ENCODE measurements at regions not wholly inside any gene's neighbourhood (a gene's known extent, or its start where the extent isn't known, plus 50 kb on each side); places are given as distances from the start of the nearest gene placed in this dataset.
A peak's percentile ranks its signal among the peaks of the same experiment; 100 is the strongest.

DNA sequence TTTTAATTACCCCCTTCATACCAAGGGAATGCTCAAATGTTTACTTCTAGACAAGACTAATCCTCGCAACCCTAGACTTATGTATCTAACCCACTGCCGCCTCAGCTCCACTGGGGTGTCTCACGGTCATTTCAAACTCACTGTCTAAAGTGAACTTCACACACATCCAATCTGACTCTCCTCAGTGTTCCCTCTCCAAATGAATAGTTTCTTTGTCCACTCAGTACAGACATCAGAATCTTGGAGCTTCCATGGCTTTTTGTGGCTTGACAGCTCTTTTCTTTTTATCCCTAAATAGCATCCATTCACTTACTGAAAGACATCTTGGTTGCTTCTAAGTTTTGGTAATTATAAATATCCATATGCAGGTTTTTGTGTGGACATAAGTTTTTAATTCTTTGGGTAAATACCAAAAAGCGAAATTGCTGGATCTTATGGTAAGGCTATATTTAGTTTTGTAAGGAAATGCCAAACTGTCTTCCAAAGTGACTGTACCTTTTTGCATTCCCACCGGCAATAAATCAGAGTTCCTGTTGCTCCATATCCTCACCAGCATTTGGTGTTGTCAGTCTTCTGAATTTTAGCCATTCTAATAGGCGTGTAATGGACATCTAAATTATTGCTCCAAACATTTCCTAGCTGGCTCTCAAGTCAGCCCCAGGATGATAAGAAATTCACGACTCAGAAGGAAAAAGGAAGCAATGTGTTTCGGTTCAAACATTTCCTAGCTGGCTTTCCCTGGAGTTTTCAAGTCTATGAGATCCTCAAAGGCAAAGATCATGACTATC lies 73.1 kb downstream of the DNAAF9 start:
- ATAC-seq (no peak), DNase-seq (ENCODE audit: low read depth in 1 of 2, low spot score in 1 of 2) (no peak), FAIRE-seq (no peak)
- Histone ChIP-seq H3K9me3 (no peaks in the 10 kb centered on the region), H3K4me2 (no peak overlapping the region), H3K4me1 (no peaks in the 10 kb centered on the region), H3K27ac (no peak overlapping the region), H3K4me3 (no peak overlapping the region)
- 95% methylated on average over 8 of the region's 8 CpGs for WGBS (ENCODE audit: missing lambda C conversion rate)
- TF ChIP-seq KDM1A (IDR thresholded peaks at IDR 0.05; ENCODE audit: low read depth) (no peak), ZC3H11A (IDR thresholded peaks at IDR 0.05) (no peak), RCOR1 (IDR thresholded peaks at IDR 0.05; ENCODE audit: low read depth, low read length) (no peak), E2F6 (IDR thresholded peaks at IDR 0.05; ENCODE audit: borderline replicate concordance, low read depth) (no peak), KDM5A (IDR thresholded peaks at IDR 0.05) (no peak), CBX8 (IDR thresholded peaks at IDR 0.05) (no peak), CHD4 (IDR thresholded peaks at IDR 0.05; ENCODE audit: borderline replicate concordance) (no peak), MAZ (IDR thresholded peaks at IDR 0.05; ENCODE audit: borderline replicate concordance, low read depth, low read length) (no peak)
- ChIA-PET POLR2A (no interaction called here), CTCF (interaction anchor here (0.6 to 1.9 kb wide), 4 partner anchors 18 to 487 kb away, joined by 3 to 9 read pairs (median 4); no protein-coding TSS in a partner anchor)

DNA sequence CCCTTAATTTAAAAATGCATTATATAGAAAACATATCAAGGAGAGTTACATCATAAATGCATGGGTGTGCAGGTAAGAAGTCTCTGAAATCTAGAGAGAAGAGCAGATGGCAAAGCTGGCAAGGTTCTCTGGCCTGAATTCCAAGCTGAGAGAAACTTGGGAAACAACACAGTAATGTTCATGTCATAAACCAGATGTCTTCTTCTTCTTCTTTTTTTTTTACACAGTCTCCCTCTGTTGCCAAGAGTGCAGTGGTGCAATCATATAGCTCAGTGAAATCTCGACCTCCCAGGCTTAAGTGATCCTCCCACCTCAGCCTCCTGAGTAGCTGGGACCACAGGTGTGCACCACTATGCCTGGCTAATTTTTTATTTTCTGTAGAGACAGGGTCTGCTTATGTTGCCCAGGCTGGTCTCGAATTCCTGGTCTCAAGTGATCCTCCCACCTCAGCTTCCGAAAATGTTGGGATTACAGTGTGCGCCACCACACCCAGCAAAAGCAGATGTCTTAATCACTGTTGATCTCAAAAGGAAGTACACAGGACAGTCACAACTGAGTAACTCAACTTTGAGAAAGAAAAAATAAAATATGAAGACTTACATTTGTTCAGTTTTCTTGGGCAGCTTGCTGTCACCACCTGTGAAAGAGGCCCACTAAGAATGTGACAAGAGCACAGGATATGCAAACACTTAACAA lies 77.3 kb downstream of the DNAAF9 start:
- ChIA-PET POLR2A (interaction anchor here (0.7 kb wide), 1 partner anchor 141 kb away, joined by 5 read pairs; the partner anchor contains the start of gene ATRN), CTCF (interaction anchor here (0.6 to 3.7 kb wide), 6 partner anchors 13 to 53 kb away, joined by 3 to 22 read pairs (median 4); no protein-coding TSS in a partner anchor)
- ATAC-seq (peak; percentile 70 to 76; a peak in 4 of 6 replicates), DNase-seq (ENCODE audit: low read depth in 1 of 2, low spot score in 1 of 2) (peak in 1 of 2 experiments; percentile 27), FAIRE-seq (no peak)
- TF ChIP-seq, protein P1, sequence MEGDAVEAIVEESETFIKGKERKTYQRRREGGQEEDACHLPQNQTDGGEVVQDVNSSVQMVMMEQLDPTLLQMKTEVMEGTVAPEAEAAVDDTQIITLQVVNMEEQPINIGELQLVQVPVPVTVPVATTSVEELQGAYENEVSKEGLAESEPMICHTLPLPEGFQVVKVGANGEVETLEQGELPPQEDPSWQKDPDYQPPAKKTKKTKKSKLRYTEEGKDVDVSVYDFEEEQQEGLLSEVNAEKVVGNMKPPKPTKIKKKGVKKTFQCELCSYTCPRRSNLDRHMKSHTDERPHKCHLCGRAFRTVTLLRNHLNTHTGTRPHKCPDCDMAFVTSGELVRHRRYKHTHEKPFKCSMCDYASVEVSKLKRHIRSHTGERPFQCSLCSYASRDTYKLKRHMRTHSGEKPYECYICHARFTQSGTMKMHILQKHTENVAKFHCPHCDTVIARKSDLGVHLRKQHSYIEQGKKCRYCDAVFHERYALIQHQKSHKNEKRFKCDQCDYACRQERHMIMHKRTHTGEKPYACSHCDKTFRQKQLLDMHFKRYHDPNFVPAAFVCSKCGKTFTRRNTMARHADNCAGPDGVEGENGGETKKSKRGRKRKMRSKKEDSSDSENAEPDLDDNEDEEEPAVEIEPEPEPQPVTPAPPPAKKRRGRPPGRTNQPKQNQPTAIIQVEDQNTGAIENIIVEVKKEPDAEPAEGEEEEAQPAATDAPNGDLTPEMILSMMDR (IDR thresholded peaks at IDR 0.05) = peak; percentile 9; the same call in 1 of the 3 replicates
- TF ChIP-seq CEBPB (IDR thresholded peaks at IDR 0.05) (peak in 1 of 2 experiments; percentile 19; a peak in 1 of 4 replicates), FOSL2 (IDR thresholded peaks at IDR 0.05) (no peak), FOSL2 (CRISPR knock-in tag; IDR thresholded peaks at IDR 0.05) (no peak)
- H3K4me3 ChIP-seq = no peak overlapping the region
- WGBS (ENCODE audit: missing lambda C conversion rate) = 68% methylated on average over 4 of the region's 4 CpGs
- H3K9me3 ChIP-seq = no peaks in the 10 kb centered on the region
- no peak overlapping the region for H3K4me2 ChIP-seq
- no peaks in the 10 kb centered on the region for H3K4me1 ChIP-seq
- H3K27ac ChIP-seq = no peak overlapping the region

DNA sequence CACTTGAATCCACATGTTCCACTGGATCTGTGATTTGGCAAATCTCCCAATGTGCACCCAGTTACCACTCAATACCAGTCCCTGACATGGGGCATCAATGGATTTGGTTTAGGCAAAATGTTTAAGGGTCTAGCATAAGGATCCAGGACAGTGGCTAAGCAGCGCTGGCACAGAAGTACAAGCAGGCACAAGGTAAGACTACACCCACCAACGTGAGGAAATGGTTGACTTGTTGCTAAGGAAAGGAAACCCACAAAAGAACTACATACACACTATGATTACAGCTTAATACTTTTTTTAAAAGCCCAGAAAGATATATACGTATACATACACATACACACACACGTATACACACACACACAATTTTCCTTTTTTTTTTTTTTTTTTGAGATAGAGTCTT lies 79.0 kb downstream of the DNAAF9 start:
- no peak for FAIRE-seq
- Histone ChIP-seq H3K4me3 (no peak overlapping the region), H3K9me3 (no peaks in the 10 kb centered on the region), H3K4me2 (no peak overlapping the region), H3K27ac (no peak overlapping the region), H3K4me1 (no peaks in the 10 kb centered on the region)
- CTCF ChIA-PET = interaction anchor here (0.6 to 3.7 kb wide), 5 partner anchors 10 to 655 kb away, joined by 3 to 22 read pairs (median 3); no protein-coding TSS in a partner anchor
- 88% methylated on average over 4 of the region's 4 CpGs for WGBS (ENCODE audit: missing lambda C conversion rate)
- TF ChIP-seq ZNF302 (CRISPR knock-in tag; IDR thresholded peaks at IDR 0.05) = no peak
- no peak for TF ChIP-seq ESRRA (IDR thresholded peaks at IDR 0.05; ENCODE audit: borderline replicate concordance, low read length)
- TF ChIP-seq, protein P2, sequence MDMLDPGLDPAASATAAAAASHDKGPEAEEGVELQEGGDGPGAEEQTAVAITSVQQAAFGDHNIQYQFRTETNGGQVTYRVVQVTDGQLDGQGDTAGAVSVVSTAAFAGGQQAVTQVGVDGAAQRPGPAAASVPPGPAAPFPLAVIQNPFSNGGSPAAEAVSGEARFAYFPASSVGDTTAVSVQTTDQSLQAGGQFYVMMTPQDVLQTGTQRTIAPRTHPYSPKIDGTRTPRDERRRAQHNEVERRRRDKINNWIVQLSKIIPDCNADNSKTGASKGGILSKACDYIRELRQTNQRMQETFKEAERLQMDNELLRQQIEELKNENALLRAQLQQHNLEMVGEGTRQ (IDR thresholded peaks at IDR 0.05) = no peak
- no peak for TF ChIP-seq NPAS2 (CRISPR knock-in tag; IDR thresholded peaks at IDR 0.05; ENCODE audit: borderline replicate concordance)
- no peak for TF ChIP-seq NR3C1 (IDR thresholded peaks at IDR 0.05)
- no peak for TF ChIP-seq POLR2A (IDR thresholded peaks at IDR 0.05; ENCODE audit: low read length)
- TF ChIP-seq HEYL (CRISPR knock-in tag; IDR thresholded peaks at IDR 0.05) = no peak
- TF ChIP-seq HES2 (IDR thresholded peaks at IDR 0.05) = no peak
- no peak for TF ChIP-seq KDM1A (IDR thresholded peaks at IDR 0.05; ENCODE audit: low read depth)
- ATAC-seq = no peak
- no peak for DNase-seq (ENCODE audit: low read depth in 1 of 2, low spot score in 1 of 2)
- POLR2A ChIA-PET = no interaction called here

Data from A549 (cell line).